Calu3 (cell line): ENCODE measurements at regions not wholly inside any gene's neighbourhood (a gene's known extent, or its start where the extent isn't known, plus 50 kb on each side); places are given as distances from the start of the nearest gene placed in this dataset.
A peak's percentile ranks its signal among the peaks of the same experiment; 100 is the strongest.

ENCODE experiments used
- BruUV-seq: library from RNA; stranded (reverse); fragments of 400-500 nt; replicated peaks from 2 replicates; lab custom pipeline; 2021; lab: Mats Ljungman, UMichigan
- CTCF ChIA-PET: fragments of 300-600 bp; sonication (Branson Sonifier 250); formaldehyde crosslinking; loops from one replicate; lab custom pipeline; 2022; ENCODE audit warnings: antibody characterized with exemption; lab: Charles Lee
- DNase-seq: peaks from one replicate; pipeline ENCODE4 v3.0.0; 2022
- H3K27ac Mint-ChIP-seq: one replicate; pipeline ENCODE4 v1.8.0; 2022; ENCODE audit warnings: mixed read lengths; ENCODE audit not compliant: unreplicated experiment
- H3K27me3 Mint-ChIP-seq: one replicate; pipeline ENCODE4 v1.8.0; 2022; ENCODE audit warnings: mixed read lengths; ENCODE audit not compliant: unreplicated experiment
- H3K36me3 Mint-ChIP-seq: one replicate; pipeline ENCODE4 v1.8.0; 2022; ENCODE audit warnings: mild to moderate bottlenecking, moderate library complexity, mixed read lengths; ENCODE audit not compliant: insufficient read depth, unreplicated experiment
- H3K4me1 Mint-ChIP-seq: one replicate; pipeline ENCODE4 v1.8.0; 2022; ENCODE audit warnings: mild to moderate bottlenecking, low read depth, mixed read lengths; ENCODE audit not compliant: unreplicated experiment
- H3K4me3 Mint-ChIP-seq: one replicate; pipeline ENCODE4 v1.8.0; 2022; ENCODE audit warnings: mild to moderate bottlenecking, low read depth, moderate library complexity, mixed read lengths; ENCODE audit not compliant: unreplicated experiment
- H3K9me3 Mint-ChIP-seq: one replicate; pipeline ENCODE4 v1.8.0; 2022; ENCODE audit warnings: low read depth, mixed read lengths; ENCODE audit not compliant: unreplicated experiment
- CTCF ChIP-seq: fragments of 200-600 bp; IDR thresholded peaks from one replicate; pipeline ENCODE4 v1.8.0; 2022; ENCODE audit warnings: antibody characterized with exemption; ENCODE audit not compliant: unreplicated experiment
- intact Hi-C: fragments of 100-400 bp; cut with micrococcal nuclease; formaldehyde crosslinking; loops from one replicate; pipeline ENCODE4 v1.10.0; 2022; ENCODE audit not compliant: unreplicated experiment

GRCh38 chr3:184632551-184633236 is 71.1 kb downstream of the EPHB3 start:
- H3K36me3 Mint-ChIP-seq: no peaks in the 10 kb centered on the region
- no peak overlapping the region for H3K27ac Mint-ChIP-seq
- peak; percentile 41 for DNase-seq
- peaks cover 37% of the 10 kb centered on the region for H3K4me1 Mint-ChIP-seq
- no peak for TF ChIP-seq CTCF
- H3K4me3 Mint-ChIP-seq: no peak overlapping the region
- no TSS peak for BruUV-seq
- CTCF ChIA-PET: interaction anchor here (0.7 kb wide), 1 partner anchor 82 kb away, joined by 5 read pairs; no protein-coding TSS in a partner anchor
- intact Hi-C loops: no loop called here
- no peaks in the 10 kb centered on the region for H3K9me3 Mint-ChIP-seq
- H3K27me3 Mint-ChIP-seq: peaks cover 38% of the 10 kb centered on the region
